HepG2 (cell line): ENCODE measurements at regions not wholly inside any gene's neighbourhood (a gene's known extent, or its start where the extent isn't known, plus 50 kb on each side); places are given as distances from the start of the nearest gene placed in this dataset.
A peak's percentile ranks its signal among the peaks of the same experiment; 100 is the strongest.

Source experiments
- ATAC-seq: fragments of 200-7000 bp; cut with Tn5 transposase; 3 replicates; pipeline ENCODE4 v1.9.1; 2020; ENCODE audit warnings: mild to moderate bottlenecking, moderate library complexity
- BruUV-seq: library from RNA; stranded (reverse); fragments of 400-500 nt; replicated peaks from 2 replicates; lab custom pipeline; 2021; lab: Mats Ljungman, UMichigan
- CTCF ChIA-PET: fragments of 300-600 bp; formaldehyde crosslinking; extraction: SDS; loops from one replicate; lab custom pipeline; 2021; ENCODE audit warnings: low total read pairs, inconsistent platforms, low intra/inter-chr PET ratio; lab: Yijun Ruan, JAX
- POLR2A ChIA-PET: fragments of 350-600 bp; sonication (Branson Sonifier 250); formaldehyde crosslinking; loops from one replicate; lab custom pipeline; 2020; ENCODE audit warnings: antibody characterized with exemption, inconsistent platforms; lab: Yijun Ruan, JAX
- DNase-seq: peaks from one replicate; pipeline ENCODE4 v3.0.0-alpha.2; 2015; ENCODE audit warnings: low spot score
- FAIRE-seq: peaks from 3 replicates; lab custom pipeline; 2011; peaks lifted over from hg19 to GRCh38; lab: Jason Lieb, UNC
- H2AFZ ChIP-seq: one replicate; pipeline ENCODE4 v1.6.1; 2011; ENCODE audit warnings: low read length, inconsistent platforms
- H3K27ac ChIP-seq: fragments of 300-600 bp; 3 replicates; pipeline ENCODE4 v1.8.0; 2011; ENCODE audit warnings: mixed run types, mild to moderate bottlenecking, mixed read lengths, low read length, inconsistent platforms; ENCODE audit not compliant: insufficient read depth; ENCODE audit errors: extremely low read length
- H3K27me3 ChIP-seq, 2 experiments: fragments of 200-600 bp in 1 of 2; 2 replicates in 1 of 2; 3 replicates in 1 of 2; pipeline versions ENCODE4 v1.6.0 to v1.8.0; 2011; ENCODE audit warnings: low read length in 2 of 2, mild to moderate bottlenecking in 2 of 2, moderate library complexity in 2 of 2, inconsistent platforms in 1 of 2; ENCODE audit not compliant: insufficient read depth in 2 of 2, control insufficient read depth in 1 of 2
- H3K36me3 ChIP-seq, 2 experiments: fragments of 200-600 bp in 1 of 2; replicated peaks in 1 of 2; 2 replicates in 1 of 2; 3 replicates in 1 of 2; pipeline versions ENCODE4 v1.5.1 to v1.8.0; 2011; ENCODE audit warnings: low read length in 2 of 2, inconsistent platforms in 1 of 2; ENCODE audit not compliant: insufficient read depth in 2 of 2, control insufficient read depth in 1 of 2
- H3K4me1 ChIP-seq: 2 replicates; pipeline ENCODE4 v1.5.1; 2012; ENCODE audit warnings: low read length, inconsistent platforms; ENCODE audit not compliant: insufficient read depth
- H3K4me2 ChIP-seq: 2 replicates; pipeline ENCODE4 v1.6.0; 2011; ENCODE audit warnings: low read depth, low read length, inconsistent platforms
- H3K4me3 ChIP-seq, 3 experiments: fragments of 200-600 bp in 1 of 3; sonication (generic), shearing (Covaris generic) in 1 of 3; replicated peaks in 1 of 3; 2 replicates each; pipeline ENCODE4 v1.5.1; 2011 to 2016; ENCODE audit warnings: low read length in 3 of 3, inconsistent platforms in 2 of 3, low read depth in 2 of 3, mild to moderate bottlenecking in 2 of 3, control low read depth in 1 of 3, mixed read lengths in 1 of 3; ENCODE audit not compliant: insufficient read depth in 1 of 3
- H3K79me2 ChIP-seq: one replicate; pipeline ENCODE4 v1.6.1; 2011; ENCODE audit warnings: low read length, inconsistent platforms; ENCODE audit not compliant: insufficient read depth
- H3K9ac ChIP-seq: 2 replicates; pipeline ENCODE4 v1.6.0; 2011; ENCODE audit warnings: mild to moderate bottlenecking, low read depth, low read length, inconsistent platforms; ENCODE audit not compliant: insufficient read depth
- H3K9me3 ChIP-seq: 2 replicates; pipeline ENCODE4 v1.5.1; 2012; ENCODE audit warnings: mild to moderate bottlenecking, low read length
- H4K20me1 ChIP-seq: 2 replicates; pipeline ENCODE4 v1.6.0; 2011; ENCODE audit warnings: inconsistent platforms, mild to moderate bottlenecking, low read length, moderate library complexity; ENCODE audit not compliant: insufficient read depth
- CBX5 ChIP-seq: sonication (generic); formaldehyde crosslinking; IDR thresholded peaks from 2 replicates; pipeline ENCODE4 v1.4.0; 2020; ENCODE audit warnings: missing genetic modification reagents, borderline replicate concordance
- HNRNPLL ChIP-seq: fragments of 200-400 bp; formaldehyde crosslinking; IDR thresholded peaks from 2 replicates; pipeline ENCODE4 v1.6.1; 2017; ENCODE audit warnings: mild to moderate bottlenecking, low read depth, low read length; ENCODE audit not compliant: poor library complexity, severe bottlenecking
- RBAK ChIP-seq: sonication (generic); formaldehyde crosslinking; IDR thresholded peaks from 2 replicates; pipeline ENCODE4 v1.5.1; 2020; ENCODE audit warnings: mild to moderate bottlenecking, missing genetic modification reagents
- SKI ChIP-seq: fragments of 450-650 bp; IDR thresholded peaks from one replicate; pipeline ENCODE4 v1.6.1; 2018; ENCODE audit warnings: mild to moderate bottlenecking; ENCODE audit not compliant: partially characterized antibody
- ZKSCAN8 ChIP-seq: IDR thresholded peaks from 2 replicates; pipeline ENCODE4 v1.6.1; 2016; ENCODE audit warnings: borderline replicate concordance, missing genetic modification reagents, missing compliant biosample characterization
- ZNF709 ChIP-seq: sonication (generic); formaldehyde crosslinking; IDR thresholded peaks from 2 replicates; pipeline ENCODE4 v1.5.0; 2020; ENCODE audit warnings: mild to moderate bottlenecking, missing genetic modification reagents
- ZNF782 ChIP-seq: sonication (generic); formaldehyde crosslinking; IDR thresholded peaks from 2 replicates; pipeline ENCODE4 v1.4.0; 2020; ENCODE audit warnings: missing genetic modification reagents, mild to moderate bottlenecking, borderline replicate concordance
- WGBS: methylation state at CpG from one replicate; pipeline ENCODE4 v1.1.6; 2017; ENCODE audit warnings: low lambda C conversion rate; 5-methylcytosine and 5-hydroxymethylcytosine counted together
- in situ Hi-C: cut with HindIII; loops from 2 replicates; pipeline ENCODE4 v1.10.0; 2017; ENCODE audit warnings: low pct_unique_long_range_greater_than_20kb; ENCODE audit not compliant: extremely low pct_ligation_motif_present
- intact Hi-C: fragments of 100-400 bp; cut with micrococcal nuclease; formaldehyde crosslinking; loops from one replicate; pipeline ENCODE4 v1.10.0; 2022; ENCODE audit not compliant: unreplicated experiment
- TF ChIP-seq, protein P1 (sequence below): sonication (generic); formaldehyde crosslinking; IDR thresholded peaks from 2 replicates; pipeline ENCODE4 v1.9.0; 2021; ENCODE audit warnings: missing genetic modification reagents, mild to moderate bottlenecking, borderline replicate concordance
- TF ChIP-seq, protein P2 (sequence below): sonication (generic); formaldehyde crosslinking; IDR thresholded peaks from 2 replicates; pipeline ENCODE4 v1.5.0; 2020; ENCODE audit warnings: missing genetic modification reagents

DNA sequence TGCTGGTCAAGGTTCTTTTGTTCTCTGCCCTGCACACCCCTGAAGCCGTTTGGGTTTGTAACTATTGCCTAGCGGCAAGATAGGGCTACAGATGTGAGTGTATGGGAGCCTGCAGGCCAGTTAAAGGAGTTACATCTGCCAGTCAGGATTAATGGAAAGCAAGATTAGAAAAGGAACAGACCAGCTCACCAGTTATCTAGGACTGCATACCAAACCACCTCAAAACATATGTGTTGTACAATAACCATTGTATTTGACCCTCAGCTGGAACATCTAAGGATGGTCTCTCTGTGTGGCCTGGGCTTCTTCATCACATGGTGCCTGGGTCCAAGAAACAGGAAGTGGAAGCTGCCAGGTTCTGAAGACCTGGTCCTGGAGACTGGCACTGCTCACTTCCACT is 52.5 kb upstream of the FBXO28 start:
- DNase-seq (no peak), FAIRE-seq (no peak), ATAC-seq (peak; percentile 45; the same call in 1 of the 3 replicates)
- H3K79me2 ChIP-seq: no peaks in the 10 kb centered on the region
- ChIA-PET POLR2A (no interaction called here), CTCF (no interaction called here)
- intact Hi-C loops: no loop called here
- H3K4me2 ChIP-seq: no peak overlapping the region
- no peaks in the 10 kb centered on the region for H3K36me3 ChIP-seq
- in situ Hi-C loops: no loop called here
- no TSS peak for BruUV-seq
- no peaks in the 10 kb centered on the region for H4K20me1 ChIP-seq
- no peak overlapping the region for H3K9ac ChIP-seq
- H2AFZ ChIP-seq: no peak overlapping the region
- H3K27ac ChIP-seq: no peak overlapping the region
- H3K9me3 ChIP-seq: no peaks in the 10 kb centered on the region
- TF ChIP-seq RBAK (CRISPR knock-in tag) (no peak), ZNF782 (no peak), HNRNPLL (no peak), SKI (no peak), ZKSCAN8 (CRISPR knock-in tag) (no peak), CBX5 (CRISPR knock-in tag) (no peak), ZNF709 (CRISPR knock-in tag) (no peak)
- TF ChIP-seq, protein P1, sequence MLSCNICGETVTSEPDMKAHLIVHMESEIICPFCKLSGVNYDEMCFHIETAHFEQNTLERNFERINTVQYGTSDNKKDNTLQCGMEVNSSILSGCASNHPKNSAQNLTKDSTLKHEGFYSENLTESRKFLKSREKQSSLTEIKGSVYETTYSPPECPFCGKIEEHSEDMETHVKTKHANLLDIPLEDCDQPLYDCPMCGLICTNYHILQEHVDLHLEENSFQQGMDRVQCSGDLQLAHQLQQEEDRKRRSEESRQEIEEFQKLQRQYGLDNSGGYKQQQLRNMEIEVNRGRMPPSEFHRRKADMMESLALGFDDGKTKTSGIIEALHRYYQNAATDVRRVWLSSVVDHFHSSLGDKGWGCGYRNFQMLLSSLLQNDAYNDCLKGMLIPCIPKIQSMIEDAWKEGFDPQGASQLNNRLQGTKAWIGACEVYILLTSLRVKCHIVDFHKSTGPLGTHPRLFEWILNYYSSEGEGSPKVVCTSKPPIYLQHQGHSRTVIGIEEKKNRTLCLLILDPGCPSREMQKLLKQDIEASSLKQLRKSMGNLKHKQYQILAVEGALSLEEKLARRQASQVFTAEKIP (CRISPR knock-in tag): no peak
- TF ChIP-seq, protein P2, sequence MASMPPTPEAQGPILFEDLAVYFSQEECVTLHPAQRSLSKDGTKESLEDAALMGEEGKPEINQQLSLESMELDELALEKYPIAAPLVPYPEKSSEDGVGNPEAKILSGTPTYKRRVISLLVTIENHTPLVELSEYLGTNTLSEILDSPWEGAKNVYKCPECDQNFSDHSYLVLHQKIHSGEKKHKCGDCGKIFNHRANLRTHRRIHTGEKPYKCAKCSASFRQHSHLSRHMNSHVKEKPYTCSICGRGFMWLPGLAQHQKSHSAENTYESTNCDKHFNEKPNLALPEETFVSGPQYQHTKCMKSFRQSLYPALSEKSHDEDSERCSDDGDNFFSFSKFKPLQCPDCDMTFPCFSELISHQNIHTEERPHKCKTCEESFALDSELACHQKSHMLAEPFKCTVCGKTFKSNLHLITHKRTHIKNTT: no peak
- WGBS: 36% methylated on average over 2 of the region's 2 CpGs
- H3K27me3 ChIP-seq: no peaks in the 10 kb centered on the region; a peak in 3 of 5 replicates
- no peak overlapping the region for H3K4me3 ChIP-seq
- peaks cover 15% of the 10 kb centered on the region for H3K4me1 ChIP-seq
